Transverse colon (tissue), 4 donors: ENCODE measurements at regions not wholly inside any gene's neighbourhood (a gene's known extent, or its start where the extent isn't known, plus 50 kb on each side); places are given as distances from the start of the nearest gene placed in this dataset.

Experiments
- EP300 ChIP-seq: sonication (generic); formaldehyde crosslinking; IDR thresholded peaks from one replicate; pipeline ENCODE4 v1.6.1; 2017; ENCODE audit warnings: antibody characterized with exemption, low read depth
- POLR2A ChIP-seq: fragments of 450-650 bp; IDR thresholded peaks from one replicate; pipeline ENCODE4 v1.6.1; 2016; ENCODE audit warnings: antibody characterized with exemption, mild to moderate bottlenecking, moderate library complexity
- POLR2AphosphoS5 ChIP-seq, 3 donors: sonication (generic); formaldehyde crosslinking; IDR thresholded peaks; one replicate each; pipeline ENCODE4 v1.6.1; 2016; ENCODE audit warnings: antibody characterized with exemption in 3 of 3
- TF ChIP-seq, protein P1 (sequence below), 5 experiments: fragments of 200-600 bp in 3 of 5; fragments of 450-650 bp in 2 of 5; sonication (generic) in 3 of 5; IDR thresholded peaks; 1 replicate in 2 of 5; 2 replicates in 3 of 5; pipeline ENCODE4 v1.5.1; 2016 to 2017; ENCODE audit warnings: antibody characterized with exemption in 5 of 5, inconsistent platforms in 3 of 5, mild to moderate bottlenecking in 2 of 5, moderate library complexity in 1 of 5

DNA sequence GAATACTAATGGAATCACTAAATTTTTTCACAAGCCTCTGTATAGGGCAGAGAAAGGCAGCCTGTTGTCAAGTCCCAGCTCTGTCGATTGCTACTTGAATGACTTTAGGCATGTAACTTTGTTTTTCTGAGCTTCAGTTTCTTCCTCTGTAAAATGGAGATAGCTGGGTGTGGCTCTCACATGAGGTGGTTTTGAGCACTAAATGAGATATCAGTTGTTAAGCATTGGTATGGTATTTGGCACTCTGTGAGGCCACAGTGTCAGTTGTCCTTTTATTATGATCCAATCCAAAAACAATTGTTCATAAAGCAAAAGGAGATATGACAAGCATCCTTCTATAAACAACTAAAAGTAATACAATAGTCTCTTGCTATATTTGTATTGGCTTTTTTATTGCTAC is 120.6 kb downstream of the DUSP6 start:
- TF ChIP-seq POLR2A = no peak
- TF ChIP-seq, protein P1, sequence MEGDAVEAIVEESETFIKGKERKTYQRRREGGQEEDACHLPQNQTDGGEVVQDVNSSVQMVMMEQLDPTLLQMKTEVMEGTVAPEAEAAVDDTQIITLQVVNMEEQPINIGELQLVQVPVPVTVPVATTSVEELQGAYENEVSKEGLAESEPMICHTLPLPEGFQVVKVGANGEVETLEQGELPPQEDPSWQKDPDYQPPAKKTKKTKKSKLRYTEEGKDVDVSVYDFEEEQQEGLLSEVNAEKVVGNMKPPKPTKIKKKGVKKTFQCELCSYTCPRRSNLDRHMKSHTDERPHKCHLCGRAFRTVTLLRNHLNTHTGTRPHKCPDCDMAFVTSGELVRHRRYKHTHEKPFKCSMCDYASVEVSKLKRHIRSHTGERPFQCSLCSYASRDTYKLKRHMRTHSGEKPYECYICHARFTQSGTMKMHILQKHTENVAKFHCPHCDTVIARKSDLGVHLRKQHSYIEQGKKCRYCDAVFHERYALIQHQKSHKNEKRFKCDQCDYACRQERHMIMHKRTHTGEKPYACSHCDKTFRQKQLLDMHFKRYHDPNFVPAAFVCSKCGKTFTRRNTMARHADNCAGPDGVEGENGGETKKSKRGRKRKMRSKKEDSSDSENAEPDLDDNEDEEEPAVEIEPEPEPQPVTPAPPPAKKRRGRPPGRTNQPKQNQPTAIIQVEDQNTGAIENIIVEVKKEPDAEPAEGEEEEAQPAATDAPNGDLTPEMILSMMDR (IDR thresholded peaks at IDR 0.05) = no peak
- no peak for TF ChIP-seq EP300
- no peak for TF ChIP-seq POLR2AphosphoS5 (IDR thresholded peaks at IDR 0.05)
